Heart left ventricle (tissue), 13 donors: ENCODE measurements at regions not wholly inside any gene's neighbourhood (a gene's known extent, or its start where the extent isn't known, plus 50 kb on each side); places are given as distances from the start of the nearest gene placed in this dataset.

Source experiments
- CTCF ChIP-seq, 12 donors: fragments of 200-600 bp; sonication (generic) in 4 of 12; IDR thresholded peaks; one replicate each; pipeline versions ENCODE4 v1.5.0 to v1.8.0; 2018 to 2022; ENCODE audit warnings: antibody characterized with exemption in 12 of 12, mild to moderate bottlenecking in 5 of 12
- POLR2A ChIP-seq, 2 donors: fragments of 450-650 bp; IDR thresholded peaks; one replicate each; pipeline ENCODE4 v1.6.1; 2017; ENCODE audit warnings: antibody characterized with exemption in 2 of 2, mild to moderate bottlenecking in 2 of 2, moderate library complexity in 2 of 2
- donor health status: ischemic (EF 13 %, LVEDD 7.1; RV severe dilation, severe dysfunction).
- donor health status: DM: no; HTN: yes; CAD: no.
- donor health status: DM: no; HTN: no; CAD: no.
- donor health status: ischemic (EF 25% LVEDD 6.9; RV normal size, moderate dysfunction).
- donor health status: ischemic (EF 25% LVEDD 5.7; RV mildly dilated, moderate dysfunction).
- donor health status: ischemic (EF 35%, LVEDD 5.7; RV mildly dilated, moderate dysfunction).
- donor health status: nonischemic (EF 11% LVEDD 7.7; RV severe dilation, severe dysfunction).
- donor health status: DM: yes; HTN: yes; CAD: no.
- donor health status: PGD.
- donor health status: ischemic (EF 29% LVEDD 5.4; RV normal size, mild dysfunction).
- donor health status: nonischemic (EF 23%, LVEDD 6.1; RV moderate dilation, normal function).

DNA sequence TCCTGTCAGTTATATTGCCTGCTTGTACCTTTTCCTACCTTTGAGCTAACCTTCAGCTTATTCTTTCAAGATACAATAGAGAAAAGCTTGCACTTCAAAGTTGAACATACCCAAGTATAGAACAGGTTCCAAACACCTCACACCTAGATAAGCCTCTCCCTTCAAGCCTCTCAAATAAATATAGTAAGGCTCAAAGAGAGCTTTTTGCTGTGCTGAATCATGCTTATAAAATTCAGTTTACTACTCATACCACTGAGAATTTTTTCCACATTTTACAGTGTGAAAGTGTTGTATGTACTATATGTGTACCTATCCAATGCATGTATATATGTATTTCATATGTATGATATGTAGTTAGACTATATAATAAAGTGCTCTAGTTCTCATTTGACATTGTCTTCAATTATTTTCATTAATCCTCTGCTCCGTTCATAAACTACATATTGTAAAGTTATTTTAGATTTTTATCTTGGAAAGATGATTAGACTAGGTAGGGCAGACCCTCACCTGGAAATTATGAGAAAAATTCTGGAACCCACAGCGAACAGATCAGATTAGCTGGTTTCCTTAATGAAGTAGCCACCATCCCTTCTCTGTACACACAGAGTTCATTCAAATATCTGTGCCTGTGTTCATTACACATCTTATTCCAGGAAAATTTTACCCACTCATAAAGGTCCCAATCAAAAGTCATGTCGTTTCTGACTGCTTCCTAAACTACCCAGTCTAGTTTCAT lies 149.2 kb upstream of the RGMB start:
- no peak for TF ChIP-seq POLR2A (IDR thresholded peaks at IDR 0.05)
- no peak for TF ChIP-seq CTCF (IDR thresholded peaks at IDR 0.05)
